ENCODE measurements at regions not wholly inside any gene's neighbourhood (a gene's known extent, or its start where the extent isn't known, plus 50 kb on each side); places are given as distances from the start of the nearest gene placed in this dataset.

DNA sequence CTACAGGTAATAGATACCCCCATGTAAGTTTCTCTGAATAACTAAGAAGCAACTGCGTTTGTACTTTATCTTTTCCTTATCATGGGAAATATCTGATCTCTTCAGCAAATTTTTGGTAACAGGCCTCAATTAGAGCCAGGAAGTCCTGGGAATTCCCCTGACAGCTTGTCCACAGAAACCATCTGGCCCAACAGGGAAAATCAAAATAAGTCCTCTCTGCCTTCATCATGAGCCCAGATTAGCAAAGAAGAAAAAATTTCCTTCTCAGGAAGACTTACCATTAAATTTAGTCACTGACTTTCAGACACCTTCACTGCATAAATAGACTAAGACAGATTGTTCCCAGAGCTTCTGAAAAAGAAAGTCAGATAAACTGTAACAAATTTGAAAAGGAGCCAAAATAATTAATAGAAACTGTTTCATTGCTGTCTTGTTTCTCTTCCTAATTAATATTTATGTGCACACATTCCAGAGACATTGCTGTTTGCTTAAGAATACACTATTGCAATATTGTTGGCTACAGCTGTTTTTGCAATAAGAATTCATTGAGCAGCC lies 278.1 kb upstream of the FAT3 start:
- intact Hi-C loops (cut with DNase I) = no loop called here
- DNase-seq (ENCODE audit: extremely low spot score) = no peak
- peak overlapping the region; percentile 46 to 54 (median 51) for H3K27ac ChIP-seq (replicated peaks in 1 of 4)
- TF ChIP-seq EP300 (IDR thresholded peaks at IDR 0.05) (no peak), POLR2AphosphoS5 (IDR thresholded peaks at IDR 0.05) (no peak), POLR2A (IDR thresholded peaks at IDR 0.05; ENCODE audit: low read depth) (no peak)
- TF ChIP-seq, protein P1, sequence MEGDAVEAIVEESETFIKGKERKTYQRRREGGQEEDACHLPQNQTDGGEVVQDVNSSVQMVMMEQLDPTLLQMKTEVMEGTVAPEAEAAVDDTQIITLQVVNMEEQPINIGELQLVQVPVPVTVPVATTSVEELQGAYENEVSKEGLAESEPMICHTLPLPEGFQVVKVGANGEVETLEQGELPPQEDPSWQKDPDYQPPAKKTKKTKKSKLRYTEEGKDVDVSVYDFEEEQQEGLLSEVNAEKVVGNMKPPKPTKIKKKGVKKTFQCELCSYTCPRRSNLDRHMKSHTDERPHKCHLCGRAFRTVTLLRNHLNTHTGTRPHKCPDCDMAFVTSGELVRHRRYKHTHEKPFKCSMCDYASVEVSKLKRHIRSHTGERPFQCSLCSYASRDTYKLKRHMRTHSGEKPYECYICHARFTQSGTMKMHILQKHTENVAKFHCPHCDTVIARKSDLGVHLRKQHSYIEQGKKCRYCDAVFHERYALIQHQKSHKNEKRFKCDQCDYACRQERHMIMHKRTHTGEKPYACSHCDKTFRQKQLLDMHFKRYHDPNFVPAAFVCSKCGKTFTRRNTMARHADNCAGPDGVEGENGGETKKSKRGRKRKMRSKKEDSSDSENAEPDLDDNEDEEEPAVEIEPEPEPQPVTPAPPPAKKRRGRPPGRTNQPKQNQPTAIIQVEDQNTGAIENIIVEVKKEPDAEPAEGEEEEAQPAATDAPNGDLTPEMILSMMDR (IDR thresholded peaks at IDR 0.05) = no peak
- peaks cover 21 to 30% (median 23%) of the 10 kb centered on the region in 4 donors for H3K4me1 ChIP-seq
- H3K36me3 ChIP-seq = no peaks in the 10 kb centered on the region
- no peaks in the 10 kb centered on the region for H3K9me3 ChIP-seq
- H3K27me3 ChIP-seq = no peaks in the 10 kb centered on the region
- 50% methylated on average over 1 of the region's 1 CpG for WGBS
- H3K4me3 ChIP-seq = no peak overlapping the region

GRCh38 chr11:91935120-91935519 lies 289.5 kb upstream of the FAT3 start:
- Histone ChIP-seq H3K27ac (replicated peaks in 1 of 4) (no peak overlapping the region), H3K4me1 (peaks cover 0 to 4% (median 0%) of the 10 kb centered on the region in 4 donors), H3K27me3 (no peaks in the 10 kb centered on the region), H3K9me3 (no peaks in the 10 kb centered on the region), H3K36me3 (no peaks in the 10 kb centered on the region), H3K4me3 (no peak overlapping the region)
- no peak for TF ChIP-seq POLR2A (IDR thresholded peaks at IDR 0.05; ENCODE audit: low read depth)
- TF ChIP-seq, protein P1 (IDR thresholded peaks at IDR 0.05) = no peak
- no peak for TF ChIP-seq POLR2AphosphoS5 (IDR thresholded peaks at IDR 0.05)
- no peak for TF ChIP-seq EP300 (IDR thresholded peaks at IDR 0.05)
- DNase-seq (ENCODE audit: extremely low spot score) = no peak
- intact Hi-C loops (cut with DNase I) = no loop called here
- WGBS = 94% methylated on average over 3 of the region's 3 CpGs

DNA sequence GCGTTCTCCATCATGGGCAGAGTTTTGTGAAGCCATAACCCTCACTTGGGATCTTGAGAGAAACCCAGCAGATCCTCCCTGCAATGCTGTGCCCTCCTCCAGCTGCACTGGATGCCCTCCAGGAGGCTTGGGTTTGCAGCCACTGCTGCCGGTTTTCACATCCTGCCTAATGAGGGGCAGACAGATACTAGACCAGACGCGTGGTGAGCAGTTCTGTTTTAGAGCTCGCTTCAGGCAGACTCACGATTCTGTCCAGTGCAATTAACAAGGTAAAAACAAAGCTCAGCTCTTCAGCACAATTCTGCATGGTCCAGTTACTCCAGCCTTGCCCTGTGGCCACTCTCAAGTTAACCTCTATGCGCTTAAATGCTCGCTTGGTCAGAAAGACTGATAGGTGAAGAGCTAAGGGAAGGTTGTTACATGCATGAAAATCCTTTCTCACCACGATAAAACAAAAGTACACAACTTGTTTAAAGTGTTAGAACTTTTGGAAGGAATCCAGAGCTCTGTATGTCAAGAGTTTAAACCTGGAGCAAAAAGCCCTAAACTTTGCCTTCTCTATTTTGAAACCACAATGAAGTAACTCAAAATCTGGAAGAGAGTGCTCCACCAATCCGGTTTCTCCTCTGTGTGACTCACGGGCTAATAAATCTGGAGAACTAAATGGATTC lies 292.3 kb upstream of the FAT3 start:
- Histone ChIP-seq H3K4me3 (no peak overlapping the region), H3K36me3 (no peaks in the 10 kb centered on the region), H3K27me3 (no peaks in the 10 kb centered on the region), H3K4me1 (peaks cover 0 to 8% (median 5%) of the 10 kb centered on the region in 4 donors), H3K27ac (replicated peaks in 1 of 4) (no peak overlapping the region), H3K9me3 (no peaks in the 10 kb centered on the region)
- TF ChIP-seq POLR2AphosphoS5 (IDR thresholded peaks at IDR 0.05) (no peak), EP300 (IDR thresholded peaks at IDR 0.05) (no peak), POLR2A (IDR thresholded peaks at IDR 0.05; ENCODE audit: low read depth) (no peak)
- TF ChIP-seq, protein P1 (IDR thresholded peaks at IDR 0.05) = no peak
- intact Hi-C loops (cut with DNase I) = no loop called here
- no peak for DNase-seq (ENCODE audit: extremely low spot score)
- whole genome bisulfite sequencing = 77% methylated on average over 11 of the region's 11 CpGs

DNA sequence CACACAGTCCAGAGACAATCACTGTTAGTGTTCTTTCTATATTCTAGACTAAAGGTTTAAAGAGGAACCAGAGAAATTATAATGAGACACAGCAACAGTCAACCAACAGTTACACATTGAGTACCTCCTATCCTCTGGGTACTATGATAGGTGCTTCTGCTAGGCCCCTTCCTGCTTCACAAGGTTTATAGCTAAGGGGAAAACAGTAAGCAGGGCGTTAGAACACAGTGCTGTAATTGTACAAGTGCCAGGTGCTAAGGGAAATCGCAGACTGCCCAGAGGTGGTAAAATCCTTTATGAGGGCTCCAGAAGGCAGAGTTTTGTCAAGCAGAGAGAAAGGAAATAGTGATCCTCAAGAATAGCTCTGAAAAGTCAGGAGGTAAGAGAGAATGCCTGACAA lies 297.2 kb upstream of the FAT3 start:
- Histone ChIP-seq H3K9me3 (no peaks in the 10 kb centered on the region), H3K4me1 (peaks cover 0 to 17% (median 14%) of the 10 kb centered on the region in 4 donors), H3K36me3 (no peaks in the 10 kb centered on the region), H3K4me3 (no peak overlapping the region), H3K27me3 (no peaks in the 10 kb centered on the region), H3K27ac (replicated peaks in 1 of 4) (peak overlapping the region in 2 of 4 donors; percentile 6 to 40)
- WGBS = 72% methylated on average over 2 of the region's 2 CpGs
- intact Hi-C loops (cut with DNase I) = no loop called here
- DNase-seq (ENCODE audit: extremely low spot score) = no peak
- TF ChIP-seq EP300 (IDR thresholded peaks at IDR 0.05) (no peak), POLR2A (IDR thresholded peaks at IDR 0.05; ENCODE audit: low read depth) (no peak), POLR2AphosphoS5 (IDR thresholded peaks at IDR 0.05) (no peak)
- TF ChIP-seq, protein P1 (IDR thresholded peaks at IDR 0.05) = no peak
